Astrocyte (in vitro differentiated cells and primary cell): ENCODE measurements at regions not wholly inside any gene's neighbourhood (a gene's known extent, or its start where the extent isn't known, plus 50 kb on each side); places are given as distances from the start of the nearest gene placed in this dataset.

Source experiments
- CTCF ChIP-seq: IDR thresholded peaks from 2 replicates; pipeline ENCODE4 v1.5.1; 2011; ENCODE audit warnings: low read depth, mild to moderate bottlenecking, inconsistent platforms, low read length, moderate library complexity; ENCODE audit not compliant: insufficient read depth
- EZH2 ChIP-seq: IDR thresholded peaks from 2 replicates; pipeline ENCODE4 v1.6.1; 2012; ENCODE audit warnings: mild to moderate bottlenecking, low read length, inconsistent platforms; ENCODE audit not compliant: insufficient read depth

GRCh38 chr6:18579166-18579565 lies 192.0 kb downstream of the RNF144B start:
- TF ChIP-seq CTCF (no peak), EZH2 (no peak)
